SU-DHL-6 (cell line): ENCODE measurements at regions not wholly inside any gene's neighbourhood (a gene's known extent, or its start where the extent isn't known, plus 50 kb on each side); places are given as distances from the start of the nearest gene placed in this dataset.

Experiments used
- CTCF ChIP-seq: fragments of 200-600 bp; sonication (generic); IDR thresholded peaks from one replicate; pipeline ENCODE4 v1.5.1; 2017; ENCODE audit warnings: antibody characterized with exemption, mild to moderate bottlenecking, low read length, moderate library complexity; ENCODE audit not compliant: insufficient read depth, poor library complexity, severe bottlenecking
- EZH2phosphoT487 ChIP-seq: fragments of 200-600 bp; sonication (generic), shearing (Covaris generic); conservative IDR thresholded peaks from 2 replicates; pipeline ENCODE4 v1.6.1; 2018; ENCODE audit warnings: mild to moderate bottlenecking, antibody characterized with exemption, low read length, moderate library complexity, mixed read lengths

GRCh38 chr14:44165936-44166335, 341.1 kb downstream of the FSCB start:
- TF ChIP-seq CTCF, result no peak
- TF ChIP-seq EZH2phosphoT487, result no peak
